Mesodermal cell (in vitro differentiated cells): ENCODE measurements at regions not wholly inside any gene's neighbourhood (a gene's known extent, or its start where the extent isn't known, plus 50 kb on each side); places are given as distances from the start of the nearest gene placed in this dataset.

Experiments
- H3K27ac ChIP-seq: 2 replicates; pipeline ENCODE4 v1.7.0; 2013; ENCODE audit warnings: mild to moderate bottlenecking, low read depth, low read length, moderate library complexity; ENCODE audit not compliant: severe bottlenecking
- H3K36me3 ChIP-seq: 2 replicates; pipeline ENCODE4 v1.7.1; 2013; ENCODE audit warnings: mild to moderate bottlenecking, low read length, moderate library complexity; ENCODE audit not compliant: control insufficient read depth, insufficient read depth
- H3K4me1 ChIP-seq: one replicate; pipeline ENCODE4 v1.7.1; 2013; ENCODE audit warnings: mild to moderate bottlenecking, low read length; ENCODE audit not compliant: insufficient read depth, control insufficient read depth, poor library complexity, severe bottlenecking
- H3K4me3 ChIP-seq: 2 replicates; pipeline ENCODE4 v1.7.0; 2013; ENCODE audit warnings: low read length, control low read depth, mild to moderate bottlenecking; ENCODE audit not compliant: insufficient read depth, poor library complexity, severe bottlenecking; ENCODE audit errors: extremely low read depth
- H3K9me3 ChIP-seq: 2 replicates; pipeline ENCODE4 v1.7.1; 2013; ENCODE audit warnings: mild to moderate bottlenecking, low read length, moderate library complexity; ENCODE audit not compliant: control insufficient read depth
- WGBS, 2 experiments: methylation state at CpG; one replicate each; pipeline ENCODE4 v1.1.5; 2013; ENCODE audit warnings: missing lambda C conversion rate in 2 of 2; ENCODE audit not compliant: insufficient coverage in 2 of 2; 5-methylcytosine and 5-hydroxymethylcytosine counted together

DNA sequence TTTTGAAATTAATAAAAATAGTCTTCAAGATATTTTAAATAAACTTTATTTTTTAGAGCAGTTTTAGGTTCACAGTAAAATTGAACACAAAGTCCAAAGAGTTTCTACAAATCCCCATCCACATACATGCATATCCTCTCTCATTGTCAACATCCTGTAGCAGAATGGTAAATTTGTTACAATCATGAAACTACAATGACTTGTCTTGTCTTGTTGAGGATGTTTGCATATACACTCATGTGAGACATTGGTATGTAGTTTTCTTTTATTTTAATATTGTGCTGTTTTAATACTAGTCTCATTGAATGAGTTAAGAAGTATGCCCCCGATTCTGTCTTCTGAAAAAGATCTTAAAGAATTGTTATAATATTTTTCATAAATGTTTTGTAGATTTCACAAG, 447.0 kb upstream of the EDIL3 start:
- no peak overlapping the region for H3K27ac ChIP-seq
- H3K36me3 ChIP-seq, result no peaks in the 10 kb centered on the region
- no peaks in the 10 kb centered on the region for H3K9me3 ChIP-seq
- no CpG with 5 or more reads among the region's 1 CpG for WGBS, 2 experiments
- no peaks in the 10 kb centered on the region for H3K4me1 ChIP-seq
- no peak overlapping the region for H3K4me3 ChIP-seq

DNA sequence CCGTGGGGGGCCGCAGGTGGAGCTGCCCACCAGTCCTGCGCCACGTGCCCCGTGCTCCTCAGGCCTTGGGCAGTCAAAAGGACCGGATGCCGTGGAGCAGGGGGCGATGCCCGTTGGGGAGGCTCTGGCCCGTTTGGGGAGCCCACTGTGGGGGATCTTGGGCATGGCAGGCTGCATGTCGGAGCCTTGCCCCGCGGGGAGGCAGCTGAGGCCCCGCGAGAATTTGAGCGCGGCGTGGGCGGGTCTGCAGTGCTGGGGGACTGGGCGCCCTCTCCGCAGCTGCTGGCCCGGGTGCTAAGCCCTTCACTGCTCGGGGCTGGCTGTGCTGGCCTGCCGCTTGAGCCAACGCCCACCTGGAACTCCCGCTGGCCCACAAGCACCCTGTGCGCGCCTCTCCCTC, 445.6 kb upstream of the EDIL3 start:
- no peaks in the 10 kb centered on the region for H3K36me3 ChIP-seq
- no peaks in the 10 kb centered on the region for H3K9me3 ChIP-seq
- H3K27ac ChIP-seq, result no peak overlapping the region
- WGBS, 2 experiments, result 93% methylated on average over 15 to 28 of the region's 28 CpGs
- no peaks in the 10 kb centered on the region for H3K4me1 ChIP-seq
- H3K4me3 ChIP-seq, result no peak overlapping the region

DNA sequence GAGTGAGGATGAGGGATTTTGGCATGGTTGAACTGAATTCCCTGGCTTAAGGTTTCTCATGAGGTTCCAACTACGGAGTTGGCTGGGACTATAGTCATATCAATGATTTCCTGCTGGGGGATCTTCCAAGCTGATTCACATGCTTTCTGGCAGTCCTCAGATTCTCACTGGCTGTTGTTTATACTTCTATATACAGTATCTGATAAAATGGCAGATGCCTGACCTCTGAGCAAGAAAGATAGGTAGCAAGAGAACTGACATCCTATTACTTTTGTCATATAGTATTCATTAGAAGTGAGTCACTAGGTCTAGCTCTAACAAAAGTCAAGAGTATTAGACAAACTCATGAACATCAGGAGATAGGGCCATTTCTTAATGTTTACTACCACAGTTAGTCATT, 440.9 kb upstream of the EDIL3 start:
- WGBS, 2 experiments, result 50 to 80% methylated on average over 1 of the region's 1 CpG
- H3K27ac ChIP-seq, result no peak overlapping the region
- no peaks in the 10 kb centered on the region for H3K4me1 ChIP-seq
- H3K36me3 ChIP-seq, result no peaks in the 10 kb centered on the region
- H3K9me3 ChIP-seq, result no peaks in the 10 kb centered on the region
- H3K4me3 ChIP-seq, result no peak overlapping the region

DNA sequence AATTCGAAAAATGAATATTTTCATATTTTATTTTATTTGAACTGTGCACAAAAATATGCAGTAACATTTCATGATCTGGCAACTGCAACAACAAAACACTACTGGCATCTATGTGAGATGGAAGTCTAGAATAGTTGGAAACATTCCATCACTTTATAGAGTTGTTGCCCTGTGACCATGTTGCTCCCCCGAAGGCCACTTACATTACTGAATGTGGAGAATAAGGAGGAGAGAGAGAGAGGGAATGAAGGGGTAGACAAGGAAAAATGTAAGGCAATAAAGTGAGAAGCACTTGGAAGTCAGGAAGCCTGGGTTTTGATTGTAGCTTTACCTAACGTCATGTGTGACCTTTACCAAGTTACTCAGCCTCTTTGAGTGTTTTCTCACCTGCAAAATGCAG, 437.2 kb upstream of the EDIL3 start:
- Histone ChIP-seq H3K4me1 (no peaks in the 10 kb centered on the region), H3K27ac (no peak overlapping the region), H3K36me3 (no peaks in the 10 kb centered on the region), H3K4me3 (no peak overlapping the region), H3K9me3 (no peaks in the 10 kb centered on the region)
- WGBS, 2 experiments, result no CpG with 5 or more reads among the region's 3 CpGs

DNA sequence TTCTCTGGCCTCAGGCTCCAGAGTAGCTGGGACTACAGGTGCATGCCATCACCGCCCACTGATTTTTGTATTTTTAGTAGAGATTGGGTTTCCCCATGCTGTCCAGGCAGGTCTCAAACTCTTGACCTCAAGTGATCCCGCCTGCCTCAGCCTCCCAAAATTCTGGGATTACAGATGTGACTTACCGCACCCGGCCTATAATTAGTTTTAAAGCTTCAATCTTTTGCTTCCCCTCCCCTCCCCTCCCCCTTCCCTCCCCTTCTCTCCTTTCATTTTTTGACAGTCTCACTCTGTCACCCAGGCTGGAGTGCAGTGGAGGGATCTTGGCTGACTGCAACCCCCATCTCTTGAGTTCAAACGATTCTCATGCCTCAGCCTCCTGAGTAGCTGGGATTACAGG, 433.3 kb upstream of the EDIL3 start:
- Histone ChIP-seq H3K27ac (no peak overlapping the region), H3K36me3 (no peaks in the 10 kb centered on the region), H3K9me3 (no peaks in the 10 kb centered on the region), H3K4me1 (no peaks in the 10 kb centered on the region), H3K4me3 (no peak overlapping the region)
- 100% methylated on average over 2 to 3 of the region's 5 CpGs for WGBS, 2 experiments

DNA sequence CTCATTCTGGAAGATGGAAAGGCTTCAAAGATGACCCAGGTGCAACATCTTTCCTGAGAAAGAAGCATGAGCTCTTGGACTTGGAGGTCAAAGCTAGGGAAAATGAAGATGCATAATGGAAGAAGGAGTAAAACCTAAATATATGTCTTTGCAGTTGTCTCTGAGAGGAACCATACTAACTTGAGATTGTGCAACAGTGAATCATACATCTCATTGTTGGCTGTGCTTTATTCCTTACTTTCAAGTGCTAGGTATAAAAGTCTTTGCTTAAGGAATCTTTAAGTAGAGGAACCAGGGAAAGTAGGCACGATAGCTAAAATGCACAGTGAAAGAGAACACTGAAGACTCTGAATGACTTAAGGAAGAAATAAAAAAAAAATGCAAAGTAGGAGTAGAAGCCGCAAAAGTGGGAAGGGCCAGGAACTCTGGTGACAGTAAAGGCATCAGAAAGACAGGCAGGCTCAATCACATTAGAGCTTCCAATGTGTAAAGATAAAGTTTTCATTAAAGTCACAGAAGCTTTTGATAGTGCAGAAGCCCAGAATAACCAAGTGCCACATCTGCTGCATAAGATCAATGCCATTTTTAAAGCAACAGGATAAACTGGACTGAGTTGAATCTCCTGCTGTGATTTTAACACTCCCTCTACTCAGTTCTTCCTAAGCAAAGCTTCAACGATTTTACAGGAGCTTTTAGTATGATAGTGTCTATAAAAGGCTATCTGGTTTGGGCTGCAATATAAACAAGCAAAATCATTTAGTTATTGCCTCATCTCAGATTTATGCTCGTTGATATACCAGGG, 432.3 kb upstream of the EDIL3 start:
- no peaks in the 10 kb centered on the region for H3K9me3 ChIP-seq
- H3K27ac ChIP-seq, result no peak overlapping the region
- WGBS, 2 experiments, result 75 to 88% methylated on average over 2 of the region's 4 CpGs
- H3K4me1 ChIP-seq, result no peaks in the 10 kb centered on the region
- H3K4me3 ChIP-seq, result no peak overlapping the region
- no peaks in the 10 kb centered on the region for H3K36me3 ChIP-seq

DNA sequence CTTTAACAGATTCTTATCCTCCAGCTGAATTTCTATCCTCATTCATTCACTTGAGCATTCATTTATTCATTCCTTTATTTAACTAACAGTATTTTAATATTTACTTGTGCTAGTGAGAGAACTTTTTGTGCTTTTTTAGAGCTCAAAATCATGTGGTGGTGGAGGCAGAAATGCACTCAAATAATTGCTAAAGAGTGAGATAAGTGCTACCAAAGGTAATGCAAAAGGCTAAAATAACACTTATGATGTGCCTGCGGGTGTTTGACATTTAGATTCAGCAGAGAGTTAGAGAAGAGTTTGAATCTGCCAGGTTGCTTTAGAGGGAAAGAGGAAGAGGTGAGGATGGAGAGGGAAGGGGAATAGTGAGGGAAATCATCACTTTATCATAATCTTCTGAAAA, 431.5 kb upstream of the EDIL3 start:
- Histone ChIP-seq H3K36me3 (no peaks in the 10 kb centered on the region), H3K27ac (no peak overlapping the region), H3K9me3 (no peaks in the 10 kb centered on the region), H3K4me3 (no peak overlapping the region), H3K4me1 (no peaks in the 10 kb centered on the region)
- 92 to 100% methylated on average over 1 of the region's 1 CpG for WGBS, 2 experiments

DNA sequence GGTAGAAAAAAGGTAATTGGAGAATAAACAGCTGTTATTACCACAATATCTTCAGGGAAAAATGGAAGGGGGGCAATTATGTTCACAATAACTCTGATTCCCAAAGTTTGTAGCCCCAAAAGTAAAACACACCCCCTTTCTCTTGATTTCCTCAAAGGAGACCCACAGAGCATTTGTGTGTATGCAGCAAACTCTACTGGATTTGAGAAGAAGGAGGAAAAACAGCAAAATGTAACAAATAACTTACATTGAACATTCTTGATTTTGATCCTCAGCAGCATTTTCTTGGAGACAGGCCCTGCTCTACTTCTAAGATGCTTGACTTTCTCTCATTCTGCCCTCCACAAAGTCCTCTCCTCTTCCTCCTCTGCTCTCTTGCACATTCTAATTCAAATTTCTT, 420.8 kb upstream of the EDIL3 start:
- no peak overlapping the region for H3K27ac ChIP-seq
- H3K4me1 ChIP-seq, result no peaks in the 10 kb centered on the region
- H3K4me3 ChIP-seq, result no peak overlapping the region

DNA sequence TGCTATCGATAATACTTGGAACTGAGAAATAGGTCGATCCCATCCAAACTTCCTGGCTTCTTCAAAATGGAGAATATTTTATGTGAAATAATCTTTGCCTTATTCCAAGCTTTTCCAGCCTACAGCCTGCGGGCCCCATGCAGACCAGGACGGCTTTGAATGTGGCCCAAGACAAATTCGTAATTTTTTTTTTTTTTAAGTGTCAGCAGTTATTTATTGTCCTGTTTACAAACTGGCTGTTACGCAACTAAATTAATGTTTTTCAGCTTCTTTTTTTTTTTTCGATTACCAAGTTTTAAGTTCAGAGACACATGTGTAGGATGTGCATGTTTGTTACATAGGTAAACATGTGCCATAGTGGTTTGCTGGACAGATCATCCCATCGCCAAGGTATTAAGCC, 411.7 kb upstream of the EDIL3 start:
- no peaks in the 10 kb centered on the region for H3K9me3 ChIP-seq
- 90 to 100% methylated on average over 4 of the region's 8 CpGs for WGBS, 2 experiments
- H3K27ac ChIP-seq, result no peak overlapping the region
- H3K4me1 ChIP-seq, result no peaks in the 10 kb centered on the region
- H3K4me3 ChIP-seq, result no peak overlapping the region
- no peaks in the 10 kb centered on the region for H3K36me3 ChIP-seq

More for the DNA sequence above, 420.8 kb upstream of the EDIL3 start:
- no peaks in the 10 kb centered on the region for H3K9me3 ChIP-seq
- H3K36me3 ChIP-seq, result no peaks in the 10 kb centered on the region

DNA sequence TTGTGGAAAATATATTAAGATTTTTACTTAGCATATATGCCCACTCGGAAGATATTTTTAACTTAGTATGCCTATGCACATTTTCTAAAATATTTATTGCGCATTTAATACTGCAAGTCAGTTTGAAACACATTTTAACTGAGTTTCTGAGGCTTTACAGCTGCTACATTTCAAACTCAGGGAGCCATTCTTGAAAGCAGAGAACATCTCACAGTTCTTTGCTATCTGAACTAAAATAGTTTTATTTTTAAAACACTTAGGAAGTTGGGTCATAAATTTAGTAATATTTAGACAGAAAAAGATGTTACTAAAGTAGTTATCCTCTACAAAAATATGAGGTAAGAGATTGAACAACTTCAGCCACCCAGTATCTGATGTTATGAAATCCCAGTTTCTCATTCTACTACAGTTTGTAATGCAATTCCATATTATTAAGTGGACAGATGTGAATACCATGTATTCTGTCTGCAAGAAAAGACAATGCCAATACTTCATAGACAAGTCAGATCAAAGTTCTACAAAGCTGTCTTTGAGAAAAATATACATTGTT, 409.9 kb upstream of the EDIL3 start:
- 100% methylated on average over 1 of the region's 2 CpGs; no CpG with 5 or more reads in 1 of the 2 experiments for WGBS, 2 experiments
- Histone ChIP-seq H3K9me3 (no peaks in the 10 kb centered on the region), H3K36me3 (no peaks in the 10 kb centered on the region), H3K4me3 (no peak overlapping the region), H3K27ac (no peak overlapping the region), H3K4me1 (no peaks in the 10 kb centered on the region)

DNA sequence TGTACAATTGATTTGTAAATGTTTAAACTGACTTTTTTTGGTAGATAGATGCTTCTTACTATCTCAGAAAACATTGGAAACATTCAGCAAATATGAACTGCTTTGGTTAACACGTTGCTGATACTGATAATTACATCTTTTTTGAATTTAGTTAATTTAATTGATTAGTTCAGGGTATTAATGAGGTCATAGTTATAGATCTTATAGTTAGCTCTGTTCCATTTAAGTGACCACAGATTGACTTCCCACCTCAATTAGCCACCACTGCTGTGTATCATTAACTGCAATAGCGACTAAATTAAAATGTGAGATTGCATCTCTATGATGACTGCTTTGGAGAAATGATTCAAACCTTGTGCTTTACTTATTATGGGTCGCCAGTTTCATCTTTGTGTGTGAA, 407.1 kb upstream of the EDIL3 start:
- no peaks in the 10 kb centered on the region for H3K4me1 ChIP-seq
- no peak overlapping the region for H3K4me3 ChIP-seq
- no CpG with 5 or more reads among the region's 3 CpGs for WGBS, 2 experiments
- H3K9me3 ChIP-seq, result no peaks in the 10 kb centered on the region
- H3K27ac ChIP-seq, result no peak overlapping the region
- no peaks in the 10 kb centered on the region for H3K36me3 ChIP-seq
